Activated CD4-positive, alpha-beta T cell treated with anti-CD3 and anti-CD28 coated beads for 48 hours (primary cell): ENCODE measurements at regions not wholly inside any gene's neighbourhood (a gene's known extent, or its start where the extent isn't known, plus 50 kb on each side); places are given as distances from the start of the nearest gene placed in this dataset.

ENCODE experiments used
- DNase-seq: peaks from one replicate; pipeline ENCODE4 v3.0.0-alpha.2; 2020

- DNase-seq: no peak
Measured at GRCh38 chr1:227370533-227371254, 52.4 kb upstream of the CDC42BPA start.

- DNase-seq: no peak
Measured at GRCh38 chr1:227369102-227369760, 50.9 kb upstream of the CDC42BPA start.
